RWPE1 (cell line): ENCODE measurements at regions not wholly inside any gene's neighbourhood (a gene's known extent, or its start where the extent isn't known, plus 50 kb on each side); places are given as distances from the start of the nearest gene placed in this dataset.

ENCODE experiments used
- CTCF ChIA-PET: fragments of 350-600 bp; sonication (Branson Sonifier 250); formaldehyde crosslinking; extraction: SDS; loops from one replicate; lab custom pipeline; 2021; lab: Yijun Ruan, JAX
- POLR2A ChIA-PET: fragments of 400-600 bp; formaldehyde crosslinking; extraction: SDS; loops from one replicate; lab custom pipeline; 2020; ENCODE audit warnings: antibody characterized with exemption; ENCODE audit not compliant: low non-redundant PET; lab: Yijun Ruan, JAX
- DNase-seq: peaks from one replicate; pipeline ENCODE4 v3.0.0; 2012; ENCODE audit warnings: low spot score
- H3K27ac ChIP-seq: fragments of 450-650 bp; 2 replicates; pipeline ENCODE4 v1.5.1; 2017
- CTCF ChIP-seq: fragments of 450-650 bp; conservative IDR thresholded peaks from 2 replicates; pipeline ENCODE4 v1.5.1; 2017; ENCODE audit warnings: low read depth, mild to moderate bottlenecking

- POLR2A ChIA-PET, result no interaction called here
- H3K27ac ChIP-seq, result no peak overlapping the region
- no peak for TF ChIP-seq CTCF
- no peak for DNase-seq
- CTCF ChIA-PET, result no interaction called here
These were observed 489.8 kb upstream of the TMPRSS15 start for GRCh38 chr21:18893406-18893805.

- ChIA-PET CTCF (no interaction called here), POLR2A (no interaction called here)
- TF ChIP-seq CTCF, result no peak
- no peak for DNase-seq
- H3K27ac ChIP-seq, result no peak overlapping the region
These were observed 490.8 kb upstream of the TMPRSS15 start for GRCh38 chr21:18894387-18894786.

- POLR2A ChIA-PET, result no interaction called here
- no peak overlapping the region for H3K27ac ChIP-seq
- no peak for TF ChIP-seq CTCF
- CTCF ChIA-PET, result no interaction called here
- no peak for DNase-seq
These were observed 495.7 kb upstream of the TMPRSS15 start for GRCh38 chr21:18899261-18899660.

- ChIA-PET POLR2A (no interaction called here), CTCF (no interaction called here)
These were observed 499.1 kb upstream of the TMPRSS15 start for GRCh38 chr21:18902660-18903059.

GRCh38 chr21:18907076-18907475 is 503.5 kb upstream of the TMPRSS15 start:
- ChIA-PET POLR2A (no interaction called here), CTCF (no interaction called here)
- TF ChIP-seq CTCF, result no peak
- H3K27ac ChIP-seq, result no peak overlapping the region
- no peak for DNase-seq

More at GRCh38 chr21:18902660-18903059, 499.1 kb upstream of the TMPRSS15 start:
- no peak for DNase-seq
- H3K27ac ChIP-seq, result no peak overlapping the region
- no peak for TF ChIP-seq CTCF

- no peak for TF ChIP-seq CTCF
- ChIA-PET POLR2A (no interaction called here), CTCF (no interaction called here)
- H3K27ac ChIP-seq, result no peak overlapping the region
- DNase-seq, result no peak
These were observed 505.1 kb upstream of the TMPRSS15 start for GRCh38 chr21:18908641-18909040.

- H3K27ac ChIP-seq, result no peak overlapping the region
- ChIA-PET CTCF (no interaction called here), POLR2A (no interaction called here)
- TF ChIP-seq CTCF, result no peak
- DNase-seq, result no peak
These were observed 510.3 kb upstream of the TMPRSS15 start for GRCh38 chr21:18913914-18914313.
